IMR-90 (cell line): ENCODE measurements at regions not wholly inside any gene's neighbourhood (a gene's known extent, or its start where the extent isn't known, plus 50 kb on each side); places are given as distances from the start of the nearest gene placed in this dataset.

ENCODE experiments used
- BHLHE40 ChIP-seq: fragments of 150-350 bp; IDR thresholded peaks from 2 replicates; pipeline ENCODE4 v1.6.1; 2016; ENCODE audit warnings: mild to moderate bottlenecking, low read depth, low read length
- FOS ChIP-seq: fragments of 150-350 bp; IDR thresholded peaks from 2 replicates; pipeline ENCODE4 v1.6.1; 2016; ENCODE audit warnings: low read depth, low read length
- MAFK ChIP-seq: IDR thresholded peaks from 2 replicates; pipeline ENCODE4 v1.6.1; 2012; ENCODE audit warnings: low read depth, low read length, improper control_type of control experiment
- MAZ ChIP-seq: IDR thresholded peaks from 2 replicates; pipeline ENCODE4 v1.6.1; 2012; ENCODE audit warnings: low read depth, mild to moderate bottlenecking, low read length, improper control_type of control experiment, moderate library complexity, borderline replicate concordance
- MXI1 ChIP-seq: IDR thresholded peaks from 2 replicates; pipeline ENCODE4 v1.6.1; 2012; ENCODE audit warnings: low read depth, mild to moderate bottlenecking, low read length, moderate library complexity, borderline replicate concordance
- NFE2L2 ChIP-seq: fragments of 150-350 bp; IDR thresholded peaks from 2 replicates; pipeline ENCODE4 v1.6.1; 2016; ENCODE audit warnings: low read depth, mild to moderate bottlenecking, low read length
- POLR2A ChIP-seq: IDR thresholded peaks from 2 replicates; pipeline ENCODE4 v1.6.1; 2012; ENCODE audit warnings: mild to moderate bottlenecking, low read depth, low read length
- RAD21 ChIP-seq: IDR thresholded peaks from 2 replicates; pipeline ENCODE4 v1.6.1; 2012; ENCODE audit warnings: low read length, improper control_type of control experiment
- RCOR1 ChIP-seq: IDR thresholded peaks from 2 replicates; pipeline ENCODE4 v1.6.1; 2012; ENCODE audit warnings: mild to moderate bottlenecking, low read length, improper control_type of control experiment; ENCODE audit not compliant: insufficient replicate concordance
- RFX5 ChIP-seq: IDR thresholded peaks from 2 replicates; pipeline ENCODE4 v1.8.0; 2012; ENCODE audit warnings: low read depth, mild to moderate bottlenecking, low read length, moderate library complexity
- SMC3 ChIP-seq: fragments of 150-350 bp; IDR thresholded peaks from 2 replicates; pipeline ENCODE4 v1.6.1; 2016; ENCODE audit warnings: low read depth, mild to moderate bottlenecking, antibody characterized with exemption, low read length, moderate library complexity
- TF ChIP-seq, protein P1 (sequence below): conservative IDR thresholded peaks from 2 replicates; pipeline ENCODE4 v1.5.1; 2012; ENCODE audit warnings: mild to moderate bottlenecking, low read depth, low read length, improper control_type of control experiment
- TF ChIP-seq, protein P2 (sequence below): fragments of 150-350 bp; IDR thresholded peaks from 2 replicates; pipeline ENCODE4 v1.6.1; 2016; ENCODE audit warnings: low read depth, mild to moderate bottlenecking, low read length, moderate library complexity, borderline replicate concordance
- TF ChIP-seq, protein P3 (sequence below): fragments of 150-350 bp; IDR thresholded peaks from 2 replicates; pipeline ENCODE4 v1.6.1; 2017; ENCODE audit warnings: mild to moderate bottlenecking, antibody characterized with exemption, low read length, low read depth

DNA sequence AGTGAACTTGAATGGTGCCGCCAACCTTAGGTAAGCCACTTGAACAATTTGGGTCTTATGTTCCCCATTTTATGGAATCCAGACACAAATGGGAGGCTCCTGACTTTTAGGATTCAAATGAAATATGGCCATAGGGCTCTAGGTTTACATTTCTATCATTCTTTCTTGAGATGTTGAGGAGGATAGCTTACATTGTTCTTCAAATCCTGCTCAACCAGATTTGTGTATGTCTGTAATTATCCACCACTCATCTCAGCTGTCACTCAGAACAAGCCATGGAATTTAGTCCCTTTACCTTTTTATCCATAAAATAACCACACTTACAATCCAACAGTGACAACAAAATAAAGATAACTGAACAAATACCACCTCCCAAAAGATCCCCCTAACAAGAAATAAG is 682.9 kb upstream of the PTBP2 start:
- TF ChIP-seq, protein P1, sequence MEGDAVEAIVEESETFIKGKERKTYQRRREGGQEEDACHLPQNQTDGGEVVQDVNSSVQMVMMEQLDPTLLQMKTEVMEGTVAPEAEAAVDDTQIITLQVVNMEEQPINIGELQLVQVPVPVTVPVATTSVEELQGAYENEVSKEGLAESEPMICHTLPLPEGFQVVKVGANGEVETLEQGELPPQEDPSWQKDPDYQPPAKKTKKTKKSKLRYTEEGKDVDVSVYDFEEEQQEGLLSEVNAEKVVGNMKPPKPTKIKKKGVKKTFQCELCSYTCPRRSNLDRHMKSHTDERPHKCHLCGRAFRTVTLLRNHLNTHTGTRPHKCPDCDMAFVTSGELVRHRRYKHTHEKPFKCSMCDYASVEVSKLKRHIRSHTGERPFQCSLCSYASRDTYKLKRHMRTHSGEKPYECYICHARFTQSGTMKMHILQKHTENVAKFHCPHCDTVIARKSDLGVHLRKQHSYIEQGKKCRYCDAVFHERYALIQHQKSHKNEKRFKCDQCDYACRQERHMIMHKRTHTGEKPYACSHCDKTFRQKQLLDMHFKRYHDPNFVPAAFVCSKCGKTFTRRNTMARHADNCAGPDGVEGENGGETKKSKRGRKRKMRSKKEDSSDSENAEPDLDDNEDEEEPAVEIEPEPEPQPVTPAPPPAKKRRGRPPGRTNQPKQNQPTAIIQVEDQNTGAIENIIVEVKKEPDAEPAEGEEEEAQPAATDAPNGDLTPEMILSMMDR, result no peak
- TF ChIP-seq RFX5 (no peak), SMC3 (no peak), RCOR1 (no peak), MXI1 (no peak), NFE2L2 (no peak), RAD21 (no peak), MAZ (no peak), POLR2A (no peak), MAFK (no peak), FOS (no peak), BHLHE40 (no peak)
- TF ChIP-seq, protein P2, sequence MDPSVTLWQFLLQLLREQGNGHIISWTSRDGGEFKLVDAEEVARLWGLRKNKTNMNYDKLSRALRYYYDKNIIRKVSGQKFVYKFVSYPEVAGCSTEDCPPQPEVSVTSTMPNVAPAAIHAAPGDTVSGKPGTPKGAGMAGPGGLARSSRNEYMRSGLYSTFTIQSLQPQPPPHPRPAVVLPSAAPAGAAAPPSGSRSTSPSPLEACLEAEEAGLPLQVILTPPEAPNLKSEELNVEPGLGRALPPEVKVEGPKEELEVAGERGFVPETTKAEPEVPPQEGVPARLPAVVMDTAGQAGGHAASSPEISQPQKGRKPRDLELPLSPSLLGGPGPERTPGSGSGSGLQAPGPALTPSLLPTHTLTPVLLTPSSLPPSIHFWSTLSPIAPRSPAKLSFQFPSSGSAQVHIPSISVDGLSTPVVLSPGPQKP, result no peak
- TF ChIP-seq, protein P3, sequence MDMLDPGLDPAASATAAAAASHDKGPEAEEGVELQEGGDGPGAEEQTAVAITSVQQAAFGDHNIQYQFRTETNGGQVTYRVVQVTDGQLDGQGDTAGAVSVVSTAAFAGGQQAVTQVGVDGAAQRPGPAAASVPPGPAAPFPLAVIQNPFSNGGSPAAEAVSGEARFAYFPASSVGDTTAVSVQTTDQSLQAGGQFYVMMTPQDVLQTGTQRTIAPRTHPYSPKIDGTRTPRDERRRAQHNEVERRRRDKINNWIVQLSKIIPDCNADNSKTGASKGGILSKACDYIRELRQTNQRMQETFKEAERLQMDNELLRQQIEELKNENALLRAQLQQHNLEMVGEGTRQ, result no peak
